GM23338 (cell line): ENCODE measurements at regions not wholly inside any gene's neighbourhood (a gene's known extent, or its start where the extent isn't known, plus 50 kb on each side); places are given as distances from the start of the nearest gene placed in this dataset.

Experiments used
- CREB1 ChIP-seq: fragments of 250-450 bp; sonication (Bioruptor Pico); IDR thresholded peaks from 2 replicates; pipeline ENCODE4 v1.5.0; 2020; ENCODE audit warnings: low read depth, mild to moderate bottlenecking, moderate library complexity
- CTCF ChIP-seq, 2 experiments: fragments of 200-600 bp in 1 of 2; sonication (generic) in 1 of 2; conservative IDR thresholded peaks; 2 replicates each; pipeline versions ENCODE4 v1.5.1 to v1.6.1; 2016 to 2017; ENCODE audit warnings: antibody characterized with exemption in 2 of 2, low read depth in 2 of 2, mild to moderate bottlenecking in 2 of 2, moderate library complexity in 1 of 2
- EZH2 ChIP-seq: fragments of 200-600 bp; sonication (generic); IDR thresholded peaks from one replicate; pipeline ENCODE4 v1.8.0; 2017; ENCODE audit warnings: antibody characterized with exemption, mild to moderate bottlenecking, low read depth; ENCODE audit not compliant: unreplicated experiment
- EZH2phosphoT487 ChIP-seq: fragments of 200-600 bp; sonication (generic); IDR thresholded peaks from one replicate; pipeline ENCODE4 v1.8.1; 2018; ENCODE audit warnings: antibody characterized with exemption; ENCODE audit not compliant: unreplicated experiment
- JUNB ChIP-seq: IDR thresholded peaks from one replicate; pipeline ENCODE4 v1.6.1; 2016; ENCODE audit warnings: antibody characterized with exemption; ENCODE audit not compliant: unreplicated experiment
- POLR2AphosphoS5 ChIP-seq: IDR thresholded peaks from 2 replicates; pipeline ENCODE4 v1.6.1; 2016; ENCODE audit warnings: antibody characterized with exemption, low read depth
- REST ChIP-seq: IDR thresholded peaks from one replicate; pipeline ENCODE4 v1.6.1; 2018; ENCODE audit warnings: antibody characterized with exemption; ENCODE audit not compliant: unreplicated experiment
- STAT1 ChIP-seq: IDR thresholded peaks from one replicate; pipeline ENCODE4 v1.6.1; 2016; ENCODE audit warnings: antibody characterized with exemption; ENCODE audit not compliant: unreplicated experiment
- ZNF114 ChIP-seq: fragments of 250-450 bp; sonication (Bioruptor Pico); IDR thresholded peaks from 2 replicates; pipeline ENCODE4 v1.5.0; 2020; ENCODE audit warnings: mild to moderate bottlenecking, moderate library complexity
- ZNF331 ChIP-seq: fragments of 250-450 bp; sonication (Bioruptor Pico); IDR thresholded peaks from 2 replicates; pipeline ENCODE4 v1.5.0; 2020; ENCODE audit warnings: low read depth, mild to moderate bottlenecking, moderate library complexity
- ZNF462 ChIP-seq: fragments of 250-450 bp; sonication (Bioruptor Pico); IDR thresholded peaks from 2 replicates; pipeline ENCODE4 v1.5.0; 2020; ENCODE audit warnings: mild to moderate bottlenecking, moderate library complexity

- TF ChIP-seq CREB1 (CRISPR knock-in tag), result no peak
- no peak for TF ChIP-seq EZH2phosphoT487
- TF ChIP-seq EZH2, result no peak
- TF ChIP-seq CTCF (conservative IDR thresholded peaks at IDR 0.05; ENCODE audit: low read depth in 2 of 2), result no peak
- TF ChIP-seq POLR2AphosphoS5, result no peak
- TF ChIP-seq JUNB, result no peak
- TF ChIP-seq REST, result no peak
- no peak for TF ChIP-seq ZNF331 (CRISPR knock-in tag)
- no peak for TF ChIP-seq ZNF114 (CRISPR knock-in tag)
- no peak for TF ChIP-seq STAT1
- TF ChIP-seq ZNF462 (CRISPR knock-in tag), result no peak
Observed at GRCh38 chr5:125611541-125611940, 811.7 kb upstream of the GRAMD2B start.
